Hepatocyte (in vitro differentiated cells): ENCODE measurements at regions not wholly inside any gene's neighbourhood (a gene's known extent, or its start where the extent isn't known, plus 50 kb on each side); places are given as distances from the start of the nearest gene placed in this dataset.

ENCODE experiments used
- DNase-seq: peaks from one replicate; pipeline ENCODE4 v3.0.0-alpha.2; 2016; ENCODE audit warnings: low spot score
- H2AFZ ChIP-seq: fragments of 200-600 bp; sonication (generic); 2 replicates; pipeline ENCODE4 v1.6.0; 2016; ENCODE audit warnings: antibody characterized with exemption, mild to moderate bottlenecking
- H3K27ac ChIP-seq: fragments of 200-600 bp; sonication (generic); 2 replicates; pipeline ENCODE4 v1.5.1; 2016; ENCODE audit warnings: mild to moderate bottlenecking
- H3K27me3 ChIP-seq: fragments of 200-600 bp; sonication (generic); 2 replicates; pipeline ENCODE4 v1.6.1; 2016
- H3K36me3 ChIP-seq: fragments of 200-600 bp; sonication (generic); replicated peaks from 2 replicates; pipeline ENCODE4 v1.5.1; 2016; ENCODE audit warnings: low read depth; ENCODE audit not compliant: insufficient read depth
- H3K4me1 ChIP-seq: fragments of 200-600 bp; sonication (generic); 2 replicates; pipeline ENCODE4 v1.5.1; 2016; ENCODE audit warnings: mild to moderate bottlenecking, moderate library complexity; ENCODE audit not compliant: insufficient read depth
- H3K4me2 ChIP-seq: fragments of 200-600 bp; sonication (generic); 2 replicates; pipeline ENCODE4 v1.6.0; 2016
- H3K4me3 ChIP-seq: fragments of 200-600 bp; sonication (generic); 2 replicates; pipeline ENCODE4 v1.5.1; 2016; ENCODE audit warnings: mild to moderate bottlenecking
- H3K79me2 ChIP-seq: fragments of 200-600 bp; sonication (generic); 2 replicates; pipeline ENCODE4 v1.6.0; 2017; ENCODE audit warnings: mild to moderate bottlenecking
- H3K9me2 ChIP-seq: fragments of 200-600 bp; sonication (generic); replicated peaks from 2 replicates; pipeline ENCODE4 v1.6.0; 2017; ENCODE audit warnings: mild to moderate bottlenecking; ENCODE audit not compliant: insufficient read depth
- H3K9me3 ChIP-seq: fragments of 200-600 bp; sonication (generic); 2 replicates; pipeline ENCODE4 v1.5.1; 2016; ENCODE audit warnings: low read depth, mild to moderate bottlenecking
- H4K20me1 ChIP-seq: fragments of 200-600 bp; sonication (generic); 2 replicates; pipeline ENCODE4 v1.6.0; 2016; ENCODE audit warnings: mild to moderate bottlenecking; ENCODE audit not compliant: insufficient read depth, poor library complexity, severe bottlenecking
- EZH2 ChIP-seq: fragments of 200-600 bp; sonication (generic); IDR thresholded peaks from 2 replicates; pipeline ENCODE4 v1.6.1; 2016; ENCODE audit warnings: antibody characterized with exemption, mild to moderate bottlenecking, borderline replicate concordance
- EZH2phosphoT487 ChIP-seq: fragments of 200-600 bp; sonication (generic); IDR thresholded peaks from one replicate; pipeline ENCODE4 v1.6.1; 2018; ENCODE audit warnings: antibody characterized with exemption, mild to moderate bottlenecking, low read depth, moderate library complexity; ENCODE audit not compliant: unreplicated experiment, severe bottlenecking
- WGBS: methylation state at CpG from one replicate; pipeline ENCODE4 v1.1.6; 2016; ENCODE audit warnings: low lambda C conversion rate; ENCODE audit errors: missing lambda C conversion rate; 5-methylcytosine and 5-hydroxymethylcytosine counted together
- TF ChIP-seq, protein P1 (sequence below): fragments of 200-600 bp; sonication (generic); IDR thresholded peaks from 2 replicates; pipeline ENCODE4 v1.5.1; 2016; ENCODE audit warnings: antibody characterized with exemption, mild to moderate bottlenecking; ENCODE audit not compliant: poor library complexity

DNA sequence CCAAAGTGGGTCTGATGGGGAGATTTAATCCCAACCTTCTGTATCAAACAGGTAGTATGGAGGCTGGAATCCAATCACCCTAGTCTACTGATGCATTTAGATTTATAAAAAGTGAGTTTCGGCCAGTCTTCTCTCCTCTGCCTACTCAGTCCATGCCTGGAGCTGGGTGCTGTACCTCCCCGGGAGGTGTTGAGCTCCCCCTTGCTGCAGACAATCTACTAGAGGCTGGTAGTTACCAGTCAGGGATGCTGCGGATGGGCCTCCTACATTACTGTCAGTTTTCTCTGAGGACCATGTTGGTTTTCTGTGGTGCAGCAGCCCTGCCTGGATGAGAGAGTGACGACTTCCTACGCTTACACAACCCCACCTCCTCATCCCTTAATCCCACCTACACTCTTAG is 118.6 kb upstream of the CELF4 start:
- no peak overlapping the region for H2AFZ ChIP-seq
- 85% methylated on average over 5 of the region's 5 CpGs for WGBS
- no peak overlapping the region for H3K4me3 ChIP-seq
- no peaks in the 10 kb centered on the region for H3K9me2 ChIP-seq
- no peak for TF ChIP-seq EZH2
- TF ChIP-seq EZH2phosphoT487: no peak
- H3K4me2 ChIP-seq: no peak overlapping the region
- H3K4me1 ChIP-seq: no peaks in the 10 kb centered on the region
- H3K27ac ChIP-seq: no peak overlapping the region
- no peaks in the 10 kb centered on the region for H4K20me1 ChIP-seq
- no peaks in the 10 kb centered on the region for H3K79me2 ChIP-seq
- no peaks in the 10 kb centered on the region for H3K36me3 ChIP-seq
- no peak for DNase-seq
- no peaks in the 10 kb centered on the region for H3K9me3 ChIP-seq
- H3K27me3 ChIP-seq: no peaks in the 10 kb centered on the region

DNA sequence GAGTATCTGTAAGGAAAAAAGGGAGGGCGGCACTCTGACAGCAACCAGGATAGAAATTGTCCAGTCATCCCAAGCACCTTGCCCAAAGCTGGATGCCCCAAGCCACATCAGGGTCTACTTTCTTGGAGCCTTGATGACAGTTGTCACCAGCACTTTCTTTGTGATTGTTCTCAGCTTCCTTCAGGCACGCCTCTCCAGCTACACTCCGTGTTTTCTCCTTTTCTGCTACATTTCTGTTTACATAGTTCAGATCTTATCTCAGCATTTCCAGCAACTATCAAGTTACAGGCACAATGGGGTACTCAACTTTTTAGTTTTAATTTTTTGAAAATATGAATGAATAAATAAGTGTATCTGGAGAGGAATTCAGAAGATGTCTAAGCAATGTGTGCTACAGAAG is 115.3 kb upstream of the CELF4 start:
- Histone ChIP-seq H3K4me2 (no peak overlapping the region), H3K9me2 (no peaks in the 10 kb centered on the region), H3K4me3 (no peak overlapping the region), H3K27ac (no peak overlapping the region), H3K79me2 (no peaks in the 10 kb centered on the region), H3K27me3 (no peaks in the 10 kb centered on the region), H4K20me1 (no peaks in the 10 kb centered on the region), H3K36me3 (no peaks in the 10 kb centered on the region), H3K4me1 (no peaks in the 10 kb centered on the region), H3K9me3 (no peaks in the 10 kb centered on the region), H2AFZ (no peak overlapping the region)
- TF ChIP-seq, protein P1, sequence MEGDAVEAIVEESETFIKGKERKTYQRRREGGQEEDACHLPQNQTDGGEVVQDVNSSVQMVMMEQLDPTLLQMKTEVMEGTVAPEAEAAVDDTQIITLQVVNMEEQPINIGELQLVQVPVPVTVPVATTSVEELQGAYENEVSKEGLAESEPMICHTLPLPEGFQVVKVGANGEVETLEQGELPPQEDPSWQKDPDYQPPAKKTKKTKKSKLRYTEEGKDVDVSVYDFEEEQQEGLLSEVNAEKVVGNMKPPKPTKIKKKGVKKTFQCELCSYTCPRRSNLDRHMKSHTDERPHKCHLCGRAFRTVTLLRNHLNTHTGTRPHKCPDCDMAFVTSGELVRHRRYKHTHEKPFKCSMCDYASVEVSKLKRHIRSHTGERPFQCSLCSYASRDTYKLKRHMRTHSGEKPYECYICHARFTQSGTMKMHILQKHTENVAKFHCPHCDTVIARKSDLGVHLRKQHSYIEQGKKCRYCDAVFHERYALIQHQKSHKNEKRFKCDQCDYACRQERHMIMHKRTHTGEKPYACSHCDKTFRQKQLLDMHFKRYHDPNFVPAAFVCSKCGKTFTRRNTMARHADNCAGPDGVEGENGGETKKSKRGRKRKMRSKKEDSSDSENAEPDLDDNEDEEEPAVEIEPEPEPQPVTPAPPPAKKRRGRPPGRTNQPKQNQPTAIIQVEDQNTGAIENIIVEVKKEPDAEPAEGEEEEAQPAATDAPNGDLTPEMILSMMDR: no peak
- no peak for TF ChIP-seq EZH2phosphoT487
- TF ChIP-seq EZH2: no peak
- no peak for DNase-seq
- 30% methylated on average over 3 of the region's 3 CpGs for WGBS

DNA sequence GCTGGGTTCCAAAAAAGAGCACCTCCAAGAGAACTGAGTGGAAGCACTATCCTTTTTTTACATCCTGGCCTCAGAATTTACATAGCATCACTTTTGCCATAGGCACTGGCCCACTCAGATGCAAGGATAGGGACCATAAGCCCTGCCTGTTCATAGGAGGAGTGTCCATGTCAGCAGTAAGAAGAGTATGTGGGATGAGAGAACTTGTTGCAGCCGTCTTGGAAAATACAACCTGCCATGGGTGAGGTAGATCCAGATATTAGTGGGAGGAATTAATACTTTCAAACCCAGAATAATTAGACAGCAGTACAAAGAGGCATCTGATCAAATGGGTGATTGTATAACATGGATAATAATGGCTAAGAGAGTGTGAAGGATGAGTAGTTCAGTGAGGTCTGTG is 110.7 kb upstream of the CELF4 start:
- no peaks in the 10 kb centered on the region for H3K9me3 ChIP-seq
- no peaks in the 10 kb centered on the region for H3K4me1 ChIP-seq
- H3K27me3 ChIP-seq: no peaks in the 10 kb centered on the region
- no peaks in the 10 kb centered on the region for H4K20me1 ChIP-seq
- no peak for TF ChIP-seq EZH2phosphoT487
- TF ChIP-seq, protein P1: no peak
- no peak for TF ChIP-seq EZH2
- WGBS: 85% methylated on average over 1 of the region's 1 CpG
- no peak overlapping the region for H2AFZ ChIP-seq
- H3K4me3 ChIP-seq: no peak overlapping the region
- no peaks in the 10 kb centered on the region for H3K79me2 ChIP-seq
- H3K36me3 ChIP-seq: no peaks in the 10 kb centered on the region
- no peak overlapping the region for H3K27ac ChIP-seq
- no peak overlapping the region for H3K4me2 ChIP-seq
- no peaks in the 10 kb centered on the region for H3K9me2 ChIP-seq
- DNase-seq: no peak

DNA sequence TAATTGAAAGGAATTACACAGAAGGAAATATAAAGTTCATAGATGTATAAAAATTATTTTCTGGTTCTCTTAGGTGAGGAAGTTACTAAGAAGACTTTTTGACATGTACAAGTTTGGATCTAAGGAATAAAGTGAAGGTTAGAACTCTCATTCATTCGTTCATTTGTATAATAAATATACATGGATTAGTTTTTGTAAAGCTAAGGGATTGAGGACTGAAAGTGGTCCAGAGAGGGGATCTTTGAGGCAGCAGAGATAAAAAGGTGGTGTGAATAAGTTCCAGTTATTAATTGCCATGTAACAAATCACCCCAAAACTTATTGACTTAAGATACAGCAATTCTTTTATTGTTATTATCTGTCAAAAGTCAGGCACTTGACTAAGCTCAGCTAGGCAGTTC is 110.1 kb upstream of the CELF4 start:
- H3K4me1 ChIP-seq: no peaks in the 10 kb centered on the region
- no peaks in the 10 kb centered on the region for H3K27me3 ChIP-seq
- no peak overlapping the region for H3K27ac ChIP-seq
- no peak overlapping the region for H3K4me2 ChIP-seq
- DNase-seq: no peak
- no peaks in the 10 kb centered on the region for H3K36me3 ChIP-seq
- H3K9me2 ChIP-seq: no peaks in the 10 kb centered on the region
- TF ChIP-seq EZH2phosphoT487: no peak
- TF ChIP-seq, protein P1: no peak
- TF ChIP-seq EZH2: no peak
- no peak overlapping the region for H2AFZ ChIP-seq
- H3K9me3 ChIP-seq: no peaks in the 10 kb centered on the region
- 85% methylated on average over 1 of the region's 1 CpG for WGBS
- no peak overlapping the region for H3K4me3 ChIP-seq
- H4K20me1 ChIP-seq: no peaks in the 10 kb centered on the region
- H3K79me2 ChIP-seq: no peaks in the 10 kb centered on the region
